PFSK-1 (cell line): ENCODE measurements at regions not wholly inside any gene's neighbourhood (a gene's known extent, or its start where the extent isn't known, plus 50 kb on each side); places are given as distances from the start of the nearest gene placed in this dataset.

Experiments used
- POLR2AphosphoS5 ChIP-seq: IDR thresholded peaks from 2 replicates; pipeline ENCODE4 v1.6.1; 2012; ENCODE audit warnings: low read depth, mild to moderate bottlenecking, control low read depth, low read length, moderate library complexity
- TAF1 ChIP-seq: IDR thresholded peaks from 2 replicates; pipeline ENCODE4 v1.6.1; 2012; ENCODE audit warnings: low read length, control low read depth, borderline replicate concordance; ENCODE audit not compliant: insufficient read depth

GRCh38 chr5:15286650-15287049, 213.3 kb upstream of the FBXL7 start:
- TF ChIP-seq POLR2AphosphoS5 (no peak), TAF1 (no peak)
